NCI-H1048 (cell line): ENCODE measurements at regions not wholly inside any gene's neighbourhood (a gene's known extent, or its start where the extent isn't known, plus 50 kb on each side); places are given as distances from the start of the nearest gene placed in this dataset.

Experiments used
- DNase-seq: peaks from one replicate; lab custom pipeline; 2025; lab: John Stamatoyannopoulos, UW

GRCh38 chr20:20824924-20825584 is 112.6 kb upstream of the RALGAPA2 start:
- DNase-seq: peak; percentile 36

- DNase-seq: no peak
These were observed 111.0 kb upstream of the RALGAPA2 start for GRCh38 chr20:20823476-20823881.

GRCh38 chr20:20821484-20822260 is 109.2 kb upstream of the RALGAPA2 start:
- no peak for DNase-seq

- DNase-seq: no peak
These were observed 108.5 kb upstream of the RALGAPA2 start for GRCh38 chr20:20820785-20821483.

- DNase-seq: peak; percentile 6
These were observed 107.7 kb upstream of the RALGAPA2 start for GRCh38 chr20:20820104-20820503.

- DNase-seq: no peak
These were observed 104.7 kb upstream of the RALGAPA2 start for GRCh38 chr20:20816969-20817755.

GRCh38 chr20:20815711-20816455 is 103.4 kb upstream of the RALGAPA2 start:
- DNase-seq: no peak

GRCh38 chr20:20814685-20815084 is 102.2 kb upstream of the RALGAPA2 start:
- no peak for DNase-seq

- DNase-seq: no peak
These were observed 99.7 kb upstream of the RALGAPA2 start for GRCh38 chr20:20812136-20812535.

- no peak for DNase-seq
These were observed 95.6 kb upstream of the RALGAPA2 start for GRCh38 chr20:20808016-20808415.

- DNase-seq: no peak
These were observed 94.0 kb upstream of the RALGAPA2 start for GRCh38 chr20:20806121-20807095.

GRCh38 chr20:20803011-20803410 is 90.6 kb upstream of the RALGAPA2 start:
- DNase-seq: no peak

GRCh38 chr20:20802328-20802727 is 89.9 kb upstream of the RALGAPA2 start:
- DNase-seq: no peak

GRCh38 chr20:20799716-20800312 is 87.4 kb upstream of the RALGAPA2 start:
- DNase-seq: no peak

GRCh38 chr20:20797521-20798310 is 85.3 kb upstream of the RALGAPA2 start:
- no peak for DNase-seq

- no peak for DNase-seq
These were observed 84.5 kb upstream of the RALGAPA2 start for GRCh38 chr20:20796766-20797440.

GRCh38 chr20:20795721-20796120 is 83.3 kb upstream of the RALGAPA2 start:
- DNase-seq: no peak

GRCh38 chr20:20795119-20795518 is 82.7 kb upstream of the RALGAPA2 start:
- no peak for DNase-seq
